ENCODE measurements at regions not wholly inside any gene's neighbourhood (a gene's known extent, or its start where the extent isn't known, plus 50 kb on each side); places are given as distances from the start of the nearest gene placed in this dataset.

- TF ChIP-seq, protein P1, sequence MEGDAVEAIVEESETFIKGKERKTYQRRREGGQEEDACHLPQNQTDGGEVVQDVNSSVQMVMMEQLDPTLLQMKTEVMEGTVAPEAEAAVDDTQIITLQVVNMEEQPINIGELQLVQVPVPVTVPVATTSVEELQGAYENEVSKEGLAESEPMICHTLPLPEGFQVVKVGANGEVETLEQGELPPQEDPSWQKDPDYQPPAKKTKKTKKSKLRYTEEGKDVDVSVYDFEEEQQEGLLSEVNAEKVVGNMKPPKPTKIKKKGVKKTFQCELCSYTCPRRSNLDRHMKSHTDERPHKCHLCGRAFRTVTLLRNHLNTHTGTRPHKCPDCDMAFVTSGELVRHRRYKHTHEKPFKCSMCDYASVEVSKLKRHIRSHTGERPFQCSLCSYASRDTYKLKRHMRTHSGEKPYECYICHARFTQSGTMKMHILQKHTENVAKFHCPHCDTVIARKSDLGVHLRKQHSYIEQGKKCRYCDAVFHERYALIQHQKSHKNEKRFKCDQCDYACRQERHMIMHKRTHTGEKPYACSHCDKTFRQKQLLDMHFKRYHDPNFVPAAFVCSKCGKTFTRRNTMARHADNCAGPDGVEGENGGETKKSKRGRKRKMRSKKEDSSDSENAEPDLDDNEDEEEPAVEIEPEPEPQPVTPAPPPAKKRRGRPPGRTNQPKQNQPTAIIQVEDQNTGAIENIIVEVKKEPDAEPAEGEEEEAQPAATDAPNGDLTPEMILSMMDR (IDR thresholded peaks at IDR 0.05): no peak
- TF ChIP-seq EP300 (IDR thresholded peaks at IDR 0.05): no peak
Observed at GRCh38 chr10:2974083-2974482, 93.3 kb upstream of the PFKP start.
